LNCAP (cell line): ENCODE measurements at regions not wholly inside any gene's neighbourhood (a gene's known extent, or its start where the extent isn't known, plus 50 kb on each side); places are given as distances from the start of the nearest gene placed in this dataset.

Experiments used
- CTCF ChIP-seq: fragments of 450-650 bp; IDR thresholded peaks from 2 replicates; pipeline ENCODE4 v1.5.1; 2017; ENCODE audit warnings: mild to moderate bottlenecking

GRCh38 chr6:149260214-149260874, 57.2 kb upstream of the TAB2 start:
- no peak for TF ChIP-seq CTCF

- no peak for TF ChIP-seq CTCF
Observed at GRCh38 chr6:149261364-149262040, 56.0 kb upstream of the TAB2 start.

- TF ChIP-seq CTCF, result no peak
Observed at GRCh38 chr6:149263321-149263720, 54.2 kb upstream of the TAB2 start.

- TF ChIP-seq CTCF, result no peak
Observed at GRCh38 chr6:149264629-149265028, 52.9 kb upstream of the TAB2 start.

GRCh38 chr6:149265945-149266344, 51.6 kb upstream of the TAB2 start:
- no peak for TF ChIP-seq CTCF

- TF ChIP-seq CTCF, result no peak
Observed at GRCh38 chr6:149266659-149267058, 50.9 kb upstream of the TAB2 start.

- TF ChIP-seq CTCF, result no peak
Observed at GRCh38 chr6:149267072-149267471, 50.4 kb upstream of the TAB2 start.
